UCSD-AML1 (cell line): ENCODE measurements at regions not wholly inside any gene's neighbourhood (a gene's known extent, or its start where the extent isn't known, plus 50 kb on each side); places are given as distances from the start of the nearest gene placed in this dataset.

ENCODE experiments used
- DNase-seq: peaks from one replicate; lab custom pipeline; 2025; ENCODE audit not compliant: unreplicated experiment; lab: John Stamatoyannopoulos, UW

GRCh38 chr5:143761663-143762062 is 50.3 kb upstream of the HMHB1 start:
- no peak for DNase-seq

- no peak for DNase-seq
Observed at GRCh38 chr5:143760755-143761154, 51.2 kb upstream of the HMHB1 start.

GRCh38 chr5:143760131-143760505 is 51.8 kb upstream of the HMHB1 start:
- DNase-seq: no peak

- no peak for DNase-seq
Observed at GRCh38 chr5:143759396-143760130, 52.4 kb upstream of the HMHB1 start.

- no peak for DNase-seq
Observed at GRCh38 chr5:143758750-143759149, 53.2 kb upstream of the HMHB1 start.

- DNase-seq: no peak
Observed at GRCh38 chr5:143758015-143758414, 53.9 kb upstream of the HMHB1 start.

GRCh38 chr5:143757116-143757515 is 54.8 kb upstream of the HMHB1 start:
- DNase-seq: no peak

- no peak for DNase-seq
Observed at GRCh38 chr5:143755966-143756365, 56.0 kb upstream of the HMHB1 start.

GRCh38 chr5:143752165-143752850 is 59.7 kb upstream of the HMHB1 start:
- no peak for DNase-seq

GRCh38 chr5:143751342-143751741 is 60.6 kb upstream of the HMHB1 start:
- DNase-seq: no peak

- DNase-seq: no peak
Observed at GRCh38 chr5:143749581-143750205, 62.3 kb upstream of the HMHB1 start.

GRCh38 chr5:143748516-143748915 is 63.4 kb upstream of the HMHB1 start:
- DNase-seq: no peak

GRCh38 chr5:143742951-143743350 is 69.0 kb upstream of the HMHB1 start:
- no peak for DNase-seq

GRCh38 chr5:143741421-143741820 is 70.5 kb upstream of the HMHB1 start:
- DNase-seq: no peak

- DNase-seq: no peak
Observed at GRCh38 chr5:143740956-143741355, 71.0 kb upstream of the HMHB1 start.

- no peak for DNase-seq
Observed at GRCh38 chr5:143739746-143740145, 72.2 kb upstream of the HMHB1 start.

- DNase-seq: no peak
Observed at GRCh38 chr5:143738417-143739401, 73.3 kb upstream of the HMHB1 start.

GRCh38 chr5:143737062-143737461 is 74.9 kb upstream of the HMHB1 start:
- no peak for DNase-seq

- no peak for DNase-seq
Observed at GRCh38 chr5:143734456-143734780, 77.5 kb upstream of the HMHB1 start.

- DNase-seq: no peak
Observed at GRCh38 chr5:143733665-143734455, 78.1 kb upstream of the HMHB1 start.
